ENCODE measurements at regions not wholly inside any gene's neighbourhood (a gene's known extent, or its start where the extent isn't known, plus 50 kb on each side); places are given as distances from the start of the nearest gene placed in this dataset.

DNA sequence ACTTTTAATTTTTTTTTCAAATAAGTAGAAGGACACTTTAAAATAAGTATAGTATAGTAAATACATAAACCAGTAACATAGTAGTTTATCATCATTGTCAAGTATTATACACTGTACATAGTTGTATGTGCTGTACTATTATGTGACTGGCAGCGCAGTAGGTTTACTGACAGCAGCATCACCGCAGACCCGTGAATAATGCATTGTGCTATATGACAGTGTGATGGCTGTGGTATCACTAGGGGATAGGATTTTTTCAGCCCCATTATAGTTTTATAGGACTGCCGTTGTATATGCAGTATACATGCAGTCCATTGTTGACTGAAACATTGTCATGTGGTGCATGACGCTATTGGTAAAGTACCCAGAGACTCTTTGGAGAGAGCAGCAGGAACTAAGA is 306.5 kb downstream of the SQOR start:
- no peak for DNase-seq (ENCODE audit: extremely low read depth, low read depth)
- TF ChIP-seq, protein P1, sequence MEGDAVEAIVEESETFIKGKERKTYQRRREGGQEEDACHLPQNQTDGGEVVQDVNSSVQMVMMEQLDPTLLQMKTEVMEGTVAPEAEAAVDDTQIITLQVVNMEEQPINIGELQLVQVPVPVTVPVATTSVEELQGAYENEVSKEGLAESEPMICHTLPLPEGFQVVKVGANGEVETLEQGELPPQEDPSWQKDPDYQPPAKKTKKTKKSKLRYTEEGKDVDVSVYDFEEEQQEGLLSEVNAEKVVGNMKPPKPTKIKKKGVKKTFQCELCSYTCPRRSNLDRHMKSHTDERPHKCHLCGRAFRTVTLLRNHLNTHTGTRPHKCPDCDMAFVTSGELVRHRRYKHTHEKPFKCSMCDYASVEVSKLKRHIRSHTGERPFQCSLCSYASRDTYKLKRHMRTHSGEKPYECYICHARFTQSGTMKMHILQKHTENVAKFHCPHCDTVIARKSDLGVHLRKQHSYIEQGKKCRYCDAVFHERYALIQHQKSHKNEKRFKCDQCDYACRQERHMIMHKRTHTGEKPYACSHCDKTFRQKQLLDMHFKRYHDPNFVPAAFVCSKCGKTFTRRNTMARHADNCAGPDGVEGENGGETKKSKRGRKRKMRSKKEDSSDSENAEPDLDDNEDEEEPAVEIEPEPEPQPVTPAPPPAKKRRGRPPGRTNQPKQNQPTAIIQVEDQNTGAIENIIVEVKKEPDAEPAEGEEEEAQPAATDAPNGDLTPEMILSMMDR (IDR thresholded peaks at IDR 0.05; ENCODE audit: low read depth, low read length) = no peak

DNA sequence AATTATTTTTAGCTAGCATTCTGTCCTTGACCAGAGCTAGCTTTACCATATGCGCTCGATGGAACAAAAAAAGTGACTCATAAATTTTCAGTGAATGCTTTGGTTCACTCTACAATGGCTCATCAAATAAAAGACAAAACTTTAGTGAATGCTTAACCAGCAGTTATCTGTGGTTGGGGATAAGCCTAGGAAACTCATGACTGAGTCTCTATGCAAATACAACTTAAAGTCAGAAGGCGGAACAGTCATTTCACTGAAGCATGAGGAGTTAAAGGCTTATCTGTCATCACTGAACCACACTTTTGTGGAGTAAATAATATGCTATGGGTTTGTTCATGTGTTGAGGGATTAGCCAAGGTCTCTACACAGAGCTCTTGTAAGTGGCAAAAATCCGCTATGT is 308.4 kb downstream of the SQOR start:
- TF ChIP-seq, protein P1 (IDR thresholded peaks at IDR 0.05; ENCODE audit: low read depth, low read length) = no peak
- DNase-seq (ENCODE audit: extremely low read depth, low read depth) = no peak

DNA sequence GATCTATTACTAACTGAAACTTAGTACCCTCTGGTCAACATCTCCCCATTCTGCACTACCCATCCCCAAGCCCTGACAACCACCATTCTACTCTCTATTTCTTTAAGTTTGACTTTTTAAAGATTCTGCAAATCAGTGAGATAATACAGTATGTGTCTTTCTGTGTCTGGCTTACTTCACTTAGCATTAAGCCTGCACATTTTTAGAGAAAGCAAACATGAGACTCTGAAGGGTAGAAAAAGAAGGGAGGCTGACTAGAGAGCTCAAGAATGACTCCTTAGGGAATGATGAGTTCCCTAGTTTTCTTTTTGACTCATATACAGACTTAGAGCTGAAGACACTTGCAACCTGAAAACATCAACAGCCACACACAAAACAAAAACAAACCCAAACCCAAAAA is 311.3 kb downstream of the SQOR start:
- TF ChIP-seq, protein P1 (IDR thresholded peaks at IDR 0.05; ENCODE audit: low read depth, low read length) = no peak
- no peak for DNase-seq (ENCODE audit: extremely low read depth, low read depth)

DNA sequence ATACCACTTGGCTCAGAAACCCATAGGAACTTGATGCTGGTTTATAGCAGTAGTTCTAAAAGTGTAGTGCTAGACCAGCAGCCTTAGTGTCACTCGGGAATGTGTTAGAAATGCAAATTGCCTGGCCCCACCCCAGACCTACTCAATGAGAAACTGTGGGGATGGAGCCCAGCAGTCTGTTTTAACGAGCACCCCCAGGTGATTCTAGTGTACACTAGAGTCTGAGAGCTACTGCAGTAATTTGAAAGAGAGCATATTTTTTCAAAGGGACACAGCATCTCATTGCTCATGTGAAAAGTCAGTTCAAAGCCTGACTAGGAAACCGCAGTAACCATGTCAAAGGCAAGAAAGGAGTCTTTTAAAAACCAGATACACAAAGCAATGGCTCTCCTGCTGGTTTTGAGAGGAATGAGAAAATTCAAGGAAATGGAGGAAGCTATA is 313.4 kb downstream of the SQOR start:
- TF ChIP-seq, protein P1 (IDR thresholded peaks at IDR 0.05; ENCODE audit: low read depth, low read length) = no peak
- DNase-seq (ENCODE audit: extremely low read depth, low read depth) = no peak

DNA sequence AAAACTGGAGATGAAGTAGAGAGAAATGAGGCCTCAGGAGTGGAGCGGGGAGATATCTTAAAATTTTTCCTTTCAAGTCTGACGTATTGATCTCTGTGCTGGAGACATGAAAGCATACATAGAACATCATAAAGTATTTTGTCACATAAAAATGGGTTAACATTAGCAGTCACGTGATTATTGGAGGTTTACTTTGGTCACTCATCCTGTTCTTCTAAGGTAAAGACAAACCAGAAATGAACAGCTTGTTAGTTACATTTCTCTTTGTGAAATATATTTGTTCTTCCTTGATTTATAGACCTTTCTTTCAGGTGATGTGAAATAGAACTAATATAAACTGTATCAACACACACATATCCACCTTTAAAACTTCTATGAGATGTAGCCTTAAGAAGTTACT is 324.1 kb downstream of the SQOR start:
- no peak for DNase-seq (ENCODE audit: extremely low read depth, low read depth)

DNA sequence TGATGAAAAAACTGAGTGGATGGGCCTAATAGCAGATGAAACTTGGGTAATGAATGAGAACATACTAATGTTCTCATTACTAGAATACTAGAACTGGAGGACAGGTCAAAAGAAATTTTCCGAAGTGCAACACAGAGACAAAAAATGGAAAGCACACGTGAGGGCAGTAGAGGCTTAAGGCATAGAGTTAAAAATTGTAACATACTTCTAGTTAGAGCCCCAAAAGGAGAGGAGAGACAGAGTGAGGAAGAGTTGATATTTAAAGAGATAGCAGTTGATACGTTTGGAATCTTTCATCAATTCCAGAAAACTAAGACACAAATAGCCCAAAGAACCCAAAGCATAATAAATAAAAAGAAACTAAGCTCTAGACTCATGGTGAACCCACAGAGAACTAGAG is 327.9 kb downstream of the SQOR start:
- TF ChIP-seq, protein P1 (IDR thresholded peaks at IDR 0.05; ENCODE audit: low read depth, low read length) = no peak
- DNase-seq (ENCODE audit: extremely low read depth, low read depth) = no peak

More for the DNA sequence above, 324.1 kb downstream of the SQOR start:
- TF ChIP-seq, protein P1 (IDR thresholded peaks at IDR 0.05; ENCODE audit: low read depth, low read length) = no peak

DNA sequence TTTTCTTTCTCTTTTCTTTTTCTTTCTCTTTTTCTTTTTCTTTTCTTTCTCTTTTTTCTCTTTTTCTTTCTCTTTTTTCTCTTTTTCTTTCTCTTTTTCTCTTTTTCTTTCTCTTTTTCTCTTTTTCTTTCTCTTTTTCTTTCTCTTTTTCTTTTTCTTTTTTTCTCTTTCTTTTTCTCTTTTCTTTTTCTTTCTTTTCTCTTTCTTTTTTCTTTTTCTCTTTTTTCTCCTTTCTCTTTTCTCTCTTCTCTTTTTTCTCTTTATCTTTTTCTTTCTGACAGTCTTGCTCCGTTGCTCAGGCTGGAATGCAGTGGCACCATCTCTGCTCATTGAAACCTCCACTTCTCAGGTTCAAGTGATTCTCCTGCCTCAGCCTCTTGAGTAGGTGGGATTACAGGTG is 335.7 kb downstream of the SQOR start:
- TF ChIP-seq, protein P1 (IDR thresholded peaks at IDR 0.05; ENCODE audit: low read depth, low read length) = no peak
- DNase-seq (ENCODE audit: extremely low read depth, low read depth) = no peak

Measured in AG09319 (cell line).